AG10803 (cell line): ENCODE measurements at regions not wholly inside any gene's neighbourhood (a gene's known extent, or its start where the extent isn't known, plus 50 kb on each side); places are given as distances from the start of the nearest gene placed in this dataset.

Experiments
- DNase-seq: peaks from one replicate; pipeline ENCODE4 v3.0.0; 2010; ENCODE audit warnings: low read depth
- H3K4me3 ChIP-seq: 2 replicates; pipeline ENCODE4 v1.5.1; 2011; ENCODE audit warnings: mild to moderate bottlenecking, low read length, control low read depth
- CTCF ChIP-seq: conservative IDR thresholded peaks from 2 replicates; pipeline ENCODE4 v1.5.1; 2011; ENCODE audit warnings: mild to moderate bottlenecking, low read length, control low read depth, inconsistent platforms

- TF ChIP-seq CTCF = no peak
- DNase-seq = no peak
- H3K4me3 ChIP-seq = no peak overlapping the region
Measured at GRCh38 chr17:70795620-70796019, 626.3 kb downstream of the KCNJ2 start.

- TF ChIP-seq CTCF = no peak
- DNase-seq = no peak
- no peak overlapping the region for H3K4me3 ChIP-seq
Measured at GRCh38 chr17:70796757-70797156, 627.4 kb downstream of the KCNJ2 start.

- no peak for DNase-seq
- TF ChIP-seq CTCF = no peak
- H3K4me3 ChIP-seq = no peak overlapping the region
Measured at GRCh38 chr17:70797166-70797565, 627.8 kb downstream of the KCNJ2 start.

GRCh38 chr17:70804161-70804560 lies 634.8 kb downstream of the KCNJ2 start:
- no peak for TF ChIP-seq CTCF
- H3K4me3 ChIP-seq = no peak overlapping the region
- DNase-seq = peak; percentile 25

- H3K4me3 ChIP-seq = no peak overlapping the region
- DNase-seq = no peak
- peak; percentile 29; the same call in 1 of the 2 replicates for TF ChIP-seq CTCF
Measured at GRCh38 chr17:70808596-70808995, 639.3 kb downstream of the KCNJ2 start.

GRCh38 chr17:70810609-70811008 lies 641.3 kb downstream of the KCNJ2 start:
- TF ChIP-seq CTCF = no peak
- H3K4me3 ChIP-seq = no peak overlapping the region
- peak; percentile 51 for DNase-seq

- TF ChIP-seq CTCF = no peak
- H3K4me3 ChIP-seq = no peak overlapping the region
- peak; percentile 76 for DNase-seq
Measured at GRCh38 chr17:70813355-70813930, 644.1 kb downstream of the KCNJ2 start.
